SU-DHL-6 (cell line): ENCODE measurements at regions not wholly inside any gene's neighbourhood (a gene's known extent, or its start where the extent isn't known, plus 50 kb on each side); places are given as distances from the start of the nearest gene placed in this dataset.

Source experiments
- H2AFZ ChIP-seq: fragments of 200-600 bp; sonication (generic); 2 replicates; pipeline ENCODE4 v1.6.1; 2014; ENCODE audit warnings: low read depth, mild to moderate bottlenecking, moderate library complexity, mixed read lengths, antibody characterized with exemption, low read length; ENCODE audit not compliant: severe bottlenecking
- H3F3A ChIP-seq: fragments of 200-600 bp; shearing (Covaris generic); 2 replicates; pipeline ENCODE4 v1.6.0; 2016; ENCODE audit warnings: antibody characterized with exemption, mild to moderate bottlenecking; ENCODE audit not compliant: insufficient read depth
- H3K27ac ChIP-seq: fragments of 200-600 bp; sonication (generic); 2 replicates; pipeline ENCODE4 v1.5.1; 2016; ENCODE audit warnings: low read depth, mild to moderate bottlenecking, low read length, moderate library complexity, mixed read lengths
- H3K27me3 ChIP-seq: fragments of 200-600 bp; sonication (generic), shearing (Covaris generic); 2 replicates; pipeline ENCODE4 v1.6.0; 2014; ENCODE audit warnings: mild to moderate bottlenecking, low read length
- H3K36me3 ChIP-seq: fragments of 200-600 bp; sonication (generic); 2 replicates; pipeline ENCODE4 v1.6.1; 2014; ENCODE audit warnings: mild to moderate bottlenecking, low read length, mixed read lengths
- H3K4me2 ChIP-seq: fragments of 300-600, 200-600 bp; shearing (Covaris generic), sonication (generic); 2 replicates; pipeline ENCODE4 v1.6.0; 2014; ENCODE audit warnings: low read length, low read depth, mild to moderate bottlenecking; ENCODE audit not compliant: poor library complexity, severe bottlenecking
- H3K4me3 ChIP-seq: fragments of 200-600 bp; sonication (generic); 2 replicates; pipeline ENCODE4 v1.5.1; 2014; ENCODE audit warnings: antibody characterized with exemption, low read length, mild to moderate bottlenecking, mixed read lengths; ENCODE audit not compliant: insufficient read depth, poor library complexity, severe bottlenecking
- H3K79me2 ChIP-seq: fragments of 200-600 bp; sonication (generic); 2 replicates; pipeline ENCODE4 v1.6.1; 2014; ENCODE audit warnings: mild to moderate bottlenecking, low read length, moderate library complexity; ENCODE audit not compliant: insufficient read depth
- H3K9ac ChIP-seq: fragments of 200-600 bp; sonication (generic); 2 replicates; pipeline ENCODE4 v1.7.0; 2014; ENCODE audit warnings: mild to moderate bottlenecking, low read length
- H3K9me2 ChIP-seq: fragments of 200-600 bp; sonication (generic); replicated peaks from 2 replicates; pipeline ENCODE4 v1.6.1; 2014; ENCODE audit warnings: low read length; ENCODE audit not compliant: insufficient read depth
- H3K9me3 ChIP-seq: fragments of 200-600 bp; sonication (generic); 2 replicates; pipeline ENCODE4 v1.6.1; 2014; ENCODE audit warnings: low read length, mixed read lengths; ENCODE audit not compliant: insufficient read depth
- H4K20me1 ChIP-seq: fragments of 200-600 bp; sonication (generic); 2 replicates; pipeline ENCODE4 v1.6.1; 2014; ENCODE audit warnings: low read depth, mild to moderate bottlenecking, antibody characterized with exemption, low read length, moderate library complexity, mixed read lengths
- CTCF ChIP-seq: fragments of 200-600 bp; sonication (generic); IDR thresholded peaks from one replicate; pipeline ENCODE4 v1.5.1; 2017; ENCODE audit warnings: antibody characterized with exemption, mild to moderate bottlenecking, low read length, moderate library complexity; ENCODE audit not compliant: insufficient read depth, poor library complexity, severe bottlenecking
- EZH2phosphoT487 ChIP-seq: fragments of 200-600 bp; sonication (generic), shearing (Covaris generic); conservative IDR thresholded peaks from 2 replicates; pipeline ENCODE4 v1.6.1; 2018; ENCODE audit warnings: mild to moderate bottlenecking, antibody characterized with exemption, low read length, moderate library complexity, mixed read lengths

- no peaks in the 10 kb centered on the region for H3K27me3 ChIP-seq
- H3K4me3 ChIP-seq = no peak overlapping the region
These were observed 259.4 kb downstream of the NR2F2 start for GRCh38 chr15:96589864-96590263.

GRCh38 chr15:96593735-96594134 is 263.2 kb downstream of the NR2F2 start:
- Histone ChIP-seq H3K9me3 (no peaks in the 10 kb centered on the region), H3K9me2 (no peaks in the 10 kb centered on the region), H2AFZ (no peak overlapping the region), H3F3A (no peaks in the 10 kb centered on the region), H4K20me1 (no peaks in the 10 kb centered on the region), H3K27ac (no peak overlapping the region), H3K9ac (no peak overlapping the region), H3K4me2 (no peak overlapping the region), H3K36me3 (no peaks in the 10 kb centered on the region), H3K4me3 (no peak overlapping the region), H3K79me2 (no peaks in the 10 kb centered on the region), H3K27me3 (no peaks in the 10 kb centered on the region)
- TF ChIP-seq EZH2phosphoT487 (no peak), CTCF (no peak)

More at GRCh38 chr15:96589864-96590263, 259.4 kb downstream of the NR2F2 start:
- no peak for TF ChIP-seq CTCF
- no peak for TF ChIP-seq EZH2phosphoT487
- Histone ChIP-seq H3K79me2 (no peaks in the 10 kb centered on the region), H4K20me1 (no peaks in the 10 kb centered on the region), H3K27ac (no peak overlapping the region), H3K4me2 (no peak overlapping the region), H3F3A (no peaks in the 10 kb centered on the region), H3K9me2 (no peaks in the 10 kb centered on the region), H3K9ac (no peak overlapping the region), H3K9me3 (no peaks in the 10 kb centered on the region), H3K36me3 (no peaks in the 10 kb centered on the region), H2AFZ (no peak overlapping the region)

GRCh38 chr15:96595951-96596350 is 265.5 kb downstream of the NR2F2 start:
- no peaks in the 10 kb centered on the region for H3K27me3 ChIP-seq
- TF ChIP-seq CTCF (no peak), EZH2phosphoT487 (no peak)
- no peak overlapping the region for H2AFZ ChIP-seq
- H3K9ac ChIP-seq = no peak overlapping the region
- H3K4me3 ChIP-seq = no peak overlapping the region
- no peaks in the 10 kb centered on the region for H3K9me2 ChIP-seq
- no peak overlapping the region for H3K4me2 ChIP-seq
- no peaks in the 10 kb centered on the region for H3K79me2 ChIP-seq
- no peaks in the 10 kb centered on the region for H3K9me3 ChIP-seq
- no peaks in the 10 kb centered on the region for H3F3A ChIP-seq
- no peaks in the 10 kb centered on the region for H4K20me1 ChIP-seq
- no peaks in the 10 kb centered on the region for H3K36me3 ChIP-seq
- H3K27ac ChIP-seq = no peak overlapping the region

DNA sequence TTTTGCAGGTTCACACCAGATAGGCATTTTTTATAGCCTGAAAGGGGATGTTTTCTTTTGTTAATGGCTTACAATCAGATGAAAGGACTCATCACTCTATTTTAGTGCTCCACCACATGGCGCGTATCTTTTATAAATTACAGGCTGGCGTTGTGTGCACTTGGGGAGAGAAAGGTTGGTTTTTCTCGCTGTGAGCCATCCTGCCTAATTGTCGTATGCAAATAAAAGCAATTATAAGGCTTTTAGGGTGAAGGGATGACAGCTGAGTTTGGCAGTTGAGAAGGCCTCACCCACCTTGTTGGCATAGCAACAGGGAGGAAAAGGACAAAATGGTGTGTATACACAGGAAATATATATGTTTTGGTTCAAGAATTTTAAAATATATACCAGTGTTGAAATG is 268.0 kb downstream of the NR2F2 start:
- no peak for TF ChIP-seq CTCF
- no peak for TF ChIP-seq EZH2phosphoT487
- H3K4me3 ChIP-seq = no peak overlapping the region
- no peak overlapping the region for H3K4me2 ChIP-seq
- H4K20me1 ChIP-seq = no peaks in the 10 kb centered on the region
- H3K79me2 ChIP-seq = no peaks in the 10 kb centered on the region
- no peak overlapping the region for H2AFZ ChIP-seq
- no peak overlapping the region for H3K9ac ChIP-seq
- H3F3A ChIP-seq = no peaks in the 10 kb centered on the region
- H3K27ac ChIP-seq = no peak overlapping the region
- no peaks in the 10 kb centered on the region for H3K9me3 ChIP-seq
- H3K27me3 ChIP-seq = no peaks in the 10 kb centered on the region
- no peaks in the 10 kb centered on the region for H3K36me3 ChIP-seq
- H3K9me2 ChIP-seq = no peaks in the 10 kb centered on the region
